NCI-H69 (cell line): ENCODE measurements at regions not wholly inside any gene's neighbourhood (a gene's known extent, or its start where the extent isn't known, plus 50 kb on each side); places are given as distances from the start of the nearest gene placed in this dataset.

ENCODE experiments used
- DNase-seq: peaks from one replicate; lab custom pipeline; 2025; lab: John Stamatoyannopoulos, UW

- DNase-seq: no peak
Measured at GRCh38 chr7:12074889-12075288, 136.2 kb upstream of the TMEM106B start.

GRCh38 chr7:12080006-12080405, 131.1 kb upstream of the TMEM106B start:
- no peak for DNase-seq

- no peak for DNase-seq
Measured at GRCh38 chr7:12085516-12085915, 125.6 kb upstream of the TMEM106B start.

- peak; percentile 39 for DNase-seq
Measured at GRCh38 chr7:12089951-12090756, 120.9 kb upstream of the TMEM106B start.

GRCh38 chr7:12090757-12091221, 120.3 kb upstream of the TMEM106B start:
- DNase-seq: no peak

- DNase-seq: peak; percentile 65
Measured at GRCh38 chr7:12091231-12091630, 119.9 kb upstream of the TMEM106B start.

- DNase-seq: peak; percentile 28
Measured at GRCh38 chr7:12092499-12093130, 118.5 kb upstream of the TMEM106B start.

GRCh38 chr7:12093365-12093764, 117.7 kb upstream of the TMEM106B start:
- no peak for DNase-seq

GRCh38 chr7:12094365-12094921, 116.7 kb upstream of the TMEM106B start:
- no peak for DNase-seq

- DNase-seq: no peak
Measured at GRCh38 chr7:12102126-12102525, 109.0 kb upstream of the TMEM106B start.

GRCh38 chr7:12102527-12102926, 108.6 kb upstream of the TMEM106B start:
- no peak for DNase-seq

- DNase-seq: no peak
Measured at GRCh38 chr7:12103948-12104347, 107.1 kb upstream of the TMEM106B start.

GRCh38 chr7:12107381-12107780, 103.7 kb upstream of the TMEM106B start:
- DNase-seq: no peak

GRCh38 chr7:12107841-12108254, 103.2 kb upstream of the TMEM106B start:
- no peak for DNase-seq

GRCh38 chr7:12110425-12110824, 100.7 kb upstream of the TMEM106B start:
- peak; percentile 35 for DNase-seq

GRCh38 chr7:12111422-12112405, 99.4 kb upstream of the TMEM106B start:
- DNase-seq: peak; percentile 94

- DNase-seq: no peak
Measured at GRCh38 chr7:12117170-12117569, 93.9 kb upstream of the TMEM106B start.

GRCh38 chr7:12119620-12120303, 91.3 kb upstream of the TMEM106B start:
- DNase-seq: peak; percentile 77

GRCh38 chr7:12120632-12121031, 90.5 kb upstream of the TMEM106B start:
- DNase-seq: no peak

- no peak for DNase-seq
Measured at GRCh38 chr7:12123172-12123571, 87.9 kb upstream of the TMEM106B start.

GRCh38 chr7:12124028-12124427, 87.1 kb upstream of the TMEM106B start:
- DNase-seq: no peak
